ENCODE measurements at regions not wholly inside any gene's neighbourhood (a gene's known extent, or its start where the extent isn't known, plus 50 kb on each side); places are given as distances from the start of the nearest gene placed in this dataset.

- Histone ChIP-seq H3K4me3 (no peak overlapping the region), H3K27me3 (peaks cover 0 to 3% of the 10 kb centered on the region in 2 donors), H3K36me3 (no peaks in the 10 kb centered on the region), H3K27ac (no peak overlapping the region), H3K9me3 (no peaks in the 10 kb centered on the region), H3K4me1 (no peaks in the 10 kb centered on the region)
- intact Hi-C loops (cut with DNase I; ENCODE audit: low total_unique reads): no loop called here
- TF ChIP-seq, protein P1, sequence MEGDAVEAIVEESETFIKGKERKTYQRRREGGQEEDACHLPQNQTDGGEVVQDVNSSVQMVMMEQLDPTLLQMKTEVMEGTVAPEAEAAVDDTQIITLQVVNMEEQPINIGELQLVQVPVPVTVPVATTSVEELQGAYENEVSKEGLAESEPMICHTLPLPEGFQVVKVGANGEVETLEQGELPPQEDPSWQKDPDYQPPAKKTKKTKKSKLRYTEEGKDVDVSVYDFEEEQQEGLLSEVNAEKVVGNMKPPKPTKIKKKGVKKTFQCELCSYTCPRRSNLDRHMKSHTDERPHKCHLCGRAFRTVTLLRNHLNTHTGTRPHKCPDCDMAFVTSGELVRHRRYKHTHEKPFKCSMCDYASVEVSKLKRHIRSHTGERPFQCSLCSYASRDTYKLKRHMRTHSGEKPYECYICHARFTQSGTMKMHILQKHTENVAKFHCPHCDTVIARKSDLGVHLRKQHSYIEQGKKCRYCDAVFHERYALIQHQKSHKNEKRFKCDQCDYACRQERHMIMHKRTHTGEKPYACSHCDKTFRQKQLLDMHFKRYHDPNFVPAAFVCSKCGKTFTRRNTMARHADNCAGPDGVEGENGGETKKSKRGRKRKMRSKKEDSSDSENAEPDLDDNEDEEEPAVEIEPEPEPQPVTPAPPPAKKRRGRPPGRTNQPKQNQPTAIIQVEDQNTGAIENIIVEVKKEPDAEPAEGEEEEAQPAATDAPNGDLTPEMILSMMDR (IDR thresholded peaks at IDR 0.05): peak in 3 of 4 experiments; percentile 7 to 11 (median 11)
- TF ChIP-seq POLR2A (IDR thresholded peaks at IDR 0.05): no peak
- peak in 1 of 2 donors; percentile 21 for DNase-seq
Observed at GRCh38 chr3:70120357-70120966, 120.9 kb downstream of the SAMMSON start.

- Histone ChIP-seq H3K36me3 (no peaks in the 10 kb centered on the region), H3K4me3 (no peak overlapping the region), H3K27me3 (no peaks in the 10 kb centered on the region), H3K4me1 (no peaks in the 10 kb centered on the region), H3K9me3 (no peaks in the 10 kb centered on the region), H3K27ac (no peak overlapping the region)
- intact Hi-C loops (cut with DNase I; ENCODE audit: low total_unique reads): no loop called here
- TF ChIP-seq, protein P1 (IDR thresholded peaks at IDR 0.05): no peak
- TF ChIP-seq POLR2A (IDR thresholded peaks at IDR 0.05): no peak
- DNase-seq: no peak
Observed at GRCh38 chr3:70127192-70127591, 127.7 kb downstream of the SAMMSON start.

- no peaks in the 10 kb centered on the region for H3K4me1 ChIP-seq
- DNase-seq: no peak
- no peak overlapping the region for H3K4me3 ChIP-seq
- no peaks in the 10 kb centered on the region for H3K36me3 ChIP-seq
- intact Hi-C loops (cut with DNase I; ENCODE audit: low total_unique reads): no loop called here
- H3K27ac ChIP-seq: no peak overlapping the region
- TF ChIP-seq, protein P1 (IDR thresholded peaks at IDR 0.05): no peak
- no peak for TF ChIP-seq POLR2A (IDR thresholded peaks at IDR 0.05)
- H3K27me3 ChIP-seq: no peaks in the 10 kb centered on the region
- H3K9me3 ChIP-seq: no peaks in the 10 kb centered on the region
Observed at GRCh38 chr3:70137366-70137765, 137.8 kb downstream of the SAMMSON start.

GRCh38 chr3:70138606-70139005, 139.1 kb downstream of the SAMMSON start:
- Histone ChIP-seq H3K27ac (no peak overlapping the region), H3K9me3 (no peaks in the 10 kb centered on the region), H3K4me3 (no peak overlapping the region), H3K36me3 (no peaks in the 10 kb centered on the region), H3K27me3 (no peaks in the 10 kb centered on the region), H3K4me1 (no peaks in the 10 kb centered on the region)
- no peak for DNase-seq
- no peak for TF ChIP-seq POLR2A (IDR thresholded peaks at IDR 0.05)
- TF ChIP-seq, protein P1 (IDR thresholded peaks at IDR 0.05): no peak
- intact Hi-C loops (cut with DNase I; ENCODE audit: low total_unique reads): no loop called here
